ENCODE measurements at regions not wholly inside any gene's neighbourhood (a gene's known extent, or its start where the extent isn't known, plus 50 kb on each side); places are given as distances from the start of the nearest gene placed in this dataset.

DNA sequence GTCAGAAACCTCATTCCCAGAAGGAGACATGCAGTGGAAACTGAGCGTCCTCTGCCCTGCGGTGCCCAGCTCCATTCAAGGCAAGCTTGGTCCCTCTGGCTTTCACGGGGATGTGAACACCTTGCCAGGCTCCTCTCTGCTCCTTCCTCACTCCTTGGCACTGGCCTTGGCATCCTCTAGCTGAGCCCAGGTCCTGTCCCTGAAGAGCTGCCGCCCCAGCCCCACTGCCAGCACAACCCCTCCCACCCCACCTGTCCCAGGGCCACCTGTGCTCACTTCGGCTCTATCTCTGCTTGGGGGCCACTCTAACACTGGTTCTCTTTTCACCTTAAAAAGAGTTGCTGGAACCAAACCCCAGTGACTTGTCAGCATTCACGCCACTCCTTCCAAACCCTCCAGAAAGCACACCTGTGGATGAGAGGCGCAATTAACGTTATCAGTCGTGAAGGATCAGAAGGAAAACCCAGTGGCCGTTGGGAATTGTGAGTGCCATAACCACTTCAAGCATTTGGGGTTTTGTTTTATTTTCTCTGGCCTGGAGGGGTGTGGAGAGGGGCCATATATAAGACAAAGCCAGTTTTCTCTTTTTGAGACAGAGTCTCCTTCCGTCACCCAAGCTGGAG, 103.7 kb downstream of the AXIN2 start:
- TF ChIP-seq, protein P1, sequence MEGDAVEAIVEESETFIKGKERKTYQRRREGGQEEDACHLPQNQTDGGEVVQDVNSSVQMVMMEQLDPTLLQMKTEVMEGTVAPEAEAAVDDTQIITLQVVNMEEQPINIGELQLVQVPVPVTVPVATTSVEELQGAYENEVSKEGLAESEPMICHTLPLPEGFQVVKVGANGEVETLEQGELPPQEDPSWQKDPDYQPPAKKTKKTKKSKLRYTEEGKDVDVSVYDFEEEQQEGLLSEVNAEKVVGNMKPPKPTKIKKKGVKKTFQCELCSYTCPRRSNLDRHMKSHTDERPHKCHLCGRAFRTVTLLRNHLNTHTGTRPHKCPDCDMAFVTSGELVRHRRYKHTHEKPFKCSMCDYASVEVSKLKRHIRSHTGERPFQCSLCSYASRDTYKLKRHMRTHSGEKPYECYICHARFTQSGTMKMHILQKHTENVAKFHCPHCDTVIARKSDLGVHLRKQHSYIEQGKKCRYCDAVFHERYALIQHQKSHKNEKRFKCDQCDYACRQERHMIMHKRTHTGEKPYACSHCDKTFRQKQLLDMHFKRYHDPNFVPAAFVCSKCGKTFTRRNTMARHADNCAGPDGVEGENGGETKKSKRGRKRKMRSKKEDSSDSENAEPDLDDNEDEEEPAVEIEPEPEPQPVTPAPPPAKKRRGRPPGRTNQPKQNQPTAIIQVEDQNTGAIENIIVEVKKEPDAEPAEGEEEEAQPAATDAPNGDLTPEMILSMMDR (conservative IDR thresholded peaks at IDR 0.05; ENCODE audit: low read depth in 2 of 2), result no peak
- no peak for TF ChIP-seq EZH2 (IDR thresholded peaks at IDR 0.05; ENCODE audit: low read depth, unreplicated experiment)
- no peak for TF ChIP-seq EZH2phosphoT487 (IDR thresholded peaks at IDR 0.05; ENCODE audit: unreplicated experiment)
- TF ChIP-seq POLR2AphosphoS5 (IDR thresholded peaks at IDR 0.05; ENCODE audit: low read depth), result no peak
- TF ChIP-seq CREB1 (CRISPR knock-in tag; IDR thresholded peaks at IDR 0.05; ENCODE audit: low read depth), result no peak
- TF ChIP-seq, protein P2, sequence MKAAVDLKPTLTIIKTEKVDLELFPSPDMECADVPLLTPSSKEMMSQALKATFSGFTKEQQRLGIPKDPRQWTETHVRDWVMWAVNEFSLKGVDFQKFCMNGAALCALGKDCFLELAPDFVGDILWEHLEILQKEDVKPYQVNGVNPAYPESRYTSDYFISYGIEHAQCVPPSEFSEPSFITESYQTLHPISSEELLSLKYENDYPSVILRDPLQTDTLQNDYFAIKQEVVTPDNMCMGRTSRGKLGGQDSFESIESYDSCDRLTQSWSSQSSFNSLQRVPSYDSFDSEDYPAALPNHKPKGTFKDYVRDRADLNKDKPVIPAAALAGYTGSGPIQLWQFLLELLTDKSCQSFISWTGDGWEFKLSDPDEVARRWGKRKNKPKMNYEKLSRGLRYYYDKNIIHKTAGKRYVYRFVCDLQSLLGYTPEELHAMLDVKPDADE (IDR thresholded peaks at IDR 0.05), result no peak
- TF ChIP-seq, protein P3, sequence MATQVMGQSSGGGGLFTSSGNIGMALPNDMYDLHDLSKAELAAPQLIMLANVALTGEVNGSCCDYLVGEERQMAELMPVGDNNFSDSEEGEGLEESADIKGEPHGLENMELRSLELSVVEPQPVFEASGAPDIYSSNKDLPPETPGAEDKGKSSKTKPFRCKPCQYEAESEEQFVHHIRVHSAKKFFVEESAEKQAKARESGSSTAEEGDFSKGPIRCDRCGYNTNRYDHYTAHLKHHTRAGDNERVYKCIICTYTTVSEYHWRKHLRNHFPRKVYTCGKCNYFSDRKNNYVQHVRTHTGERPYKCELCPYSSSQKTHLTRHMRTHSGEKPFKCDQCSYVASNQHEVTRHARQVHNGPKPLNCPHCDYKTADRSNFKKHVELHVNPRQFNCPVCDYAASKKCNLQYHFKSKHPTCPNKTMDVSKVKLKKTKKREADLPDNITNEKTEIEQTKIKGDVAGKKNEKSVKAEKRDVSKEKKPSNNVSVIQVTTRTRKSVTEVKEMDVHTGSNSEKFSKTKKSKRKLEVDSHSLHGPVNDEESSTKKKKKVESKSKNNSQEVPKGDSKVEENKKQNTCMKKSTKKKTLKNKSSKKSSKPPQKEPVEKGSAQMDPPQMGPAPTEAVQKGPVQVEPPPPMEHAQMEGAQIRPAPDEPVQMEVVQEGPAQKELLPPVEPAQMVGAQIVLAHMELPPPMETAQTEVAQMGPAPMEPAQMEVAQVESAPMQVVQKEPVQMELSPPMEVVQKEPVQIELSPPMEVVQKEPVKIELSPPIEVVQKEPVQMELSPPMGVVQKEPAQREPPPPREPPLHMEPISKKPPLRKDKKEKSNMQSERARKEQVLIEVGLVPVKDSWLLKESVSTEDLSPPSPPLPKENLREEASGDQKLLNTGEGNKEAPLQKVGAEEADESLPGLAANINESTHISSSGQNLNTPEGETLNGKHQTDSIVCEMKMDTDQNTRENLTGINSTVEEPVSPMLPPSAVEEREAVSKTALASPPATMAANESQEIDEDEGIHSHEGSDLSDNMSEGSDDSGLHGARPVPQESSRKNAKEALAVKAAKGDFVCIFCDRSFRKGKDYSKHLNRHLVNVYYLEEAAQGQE (IDR thresholded peaks at IDR 0.05; ENCODE audit: unreplicated experiment), result no peak
- TF ChIP-seq NANOG (IDR thresholded peaks at IDR 0.05; ENCODE audit: borderline replicate concordance), result no peak
- no peak for TF ChIP-seq ZNF114 (CRISPR knock-in tag; IDR thresholded peaks at IDR 0.05)
